SK-N-SH treated with all-trans-retinoic acid at 6 μM for 48 hours (cell line): ENCODE measurements at regions not wholly inside any gene's neighbourhood (a gene's known extent, or its start where the extent isn't known, plus 50 kb on each side); places are given as distances from the start of the nearest gene placed in this dataset.
"Not testable (repeated sequence)": the region's sequence is repeated elsewhere in the genome, so short reads cannot be mapped to it uniquely, and the experiment has no call there.

Experiments used
- ATAC-seq: fragments of 200-7000 bp; cut with Tn5 transposase; 3 replicates; pipeline ENCODE4 v1.9.1; 2020; ENCODE audit warnings: mild to moderate bottlenecking, moderate library complexity
- ARNTL ChIP-seq: fragments of 450-650 bp; formaldehyde crosslinking; IDR thresholded peaks from 2 replicates; pipeline ENCODE4 v1.5.0; 2020; ENCODE audit warnings: low read depth, mild to moderate bottlenecking, moderate library complexity, borderline replicate concordance
- BACH2 ChIP-seq: fragments of 250-450 bp; sonication (Bioruptor Pico); IDR thresholded peaks from 2 replicates; pipeline ENCODE4 v1.9.0; 2021; ENCODE audit warnings: mild to moderate bottlenecking, borderline replicate concordance
- CREB5 ChIP-seq: fragments of 250-450 bp; sonication (Bioruptor Pico); IDR thresholded peaks from 2 replicates; pipeline ENCODE4 v1.5.1; 2020; ENCODE audit warnings: low read depth, mild to moderate bottlenecking, moderate library complexity
- CSDC2 ChIP-seq: fragments of 250-450 bp; sonication (Bioruptor Pico); IDR thresholded peaks from 2 replicates; pipeline ENCODE4 v1.5.0; 2020; ENCODE audit warnings: mild to moderate bottlenecking, moderate library complexity
- CSRNP3 ChIP-seq: fragments of 250-450 bp; sonication (Bioruptor Pico); IDR thresholded peaks from 2 replicates; pipeline ENCODE4 v1.5.1; 2021; ENCODE audit warnings: mild to moderate bottlenecking, moderate library complexity
- ESRRG ChIP-seq: fragments of 250-450 bp; sonication (Bioruptor Pico); IDR thresholded peaks from 2 replicates; pipeline ENCODE4 v1.6.1; 2021; ENCODE audit warnings: mild to moderate bottlenecking
- GLIS3 ChIP-seq: fragments of 250-450 bp; sonication (Bioruptor Pico); IDR thresholded peaks from 2 replicates; pipeline ENCODE4 v1.5.0; 2020; ENCODE audit warnings: mild to moderate bottlenecking, moderate library complexity
- ISL1 ChIP-seq: fragments of 250-450 bp; sonication (Bioruptor Pico); IDR thresholded peaks from 2 replicates; pipeline ENCODE4 v2.1.2; 2022; ENCODE audit warnings: mild to moderate bottlenecking, moderate library complexity
- OSR1 ChIP-seq: fragments of 250-450 bp; sonication (Bioruptor Pico); IDR thresholded peaks from 2 replicates; pipeline ENCODE4 v1.8.0; 2022; ENCODE audit warnings: moderate library complexity, mild to moderate bottlenecking, inconsistent platforms
- PATZ1 ChIP-seq: fragments of 250-450 bp; sonication (Bioruptor Pico); IDR thresholded peaks from 2 replicates; pipeline ENCODE4 v1.8.0; 2020; ENCODE audit warnings: mild to moderate bottlenecking, moderate library complexity, borderline replicate concordance
- POU6F1 ChIP-seq: fragments of 250-450 bp; sonication (Bioruptor Pico); IDR thresholded peaks from 2 replicates; pipeline ENCODE4 v1.8.0; 2021; ENCODE audit warnings: low read depth, mild to moderate bottlenecking, moderate library complexity, borderline replicate concordance
- SNAI2 ChIP-seq: fragments of 250-450 bp; sonication (Bioruptor Pico); IDR thresholded peaks from 2 replicates; pipeline ENCODE4 v1.5.0; 2020; ENCODE audit warnings: mild to moderate bottlenecking, moderate library complexity
- TCF4 ChIP-seq: fragments of 250-450 bp; sonication (Bioruptor Pico); IDR thresholded peaks from 2 replicates; pipeline ENCODE4 v1.8.0; 2021; ENCODE audit warnings: mild to moderate bottlenecking, moderate library complexity, borderline replicate concordance
- TOX ChIP-seq: fragments of 250-450 bp; sonication (Bioruptor Pico); IDR thresholded peaks from 2 replicates; pipeline ENCODE4 v1.8.0; 2021; ENCODE audit warnings: mild to moderate bottlenecking, moderate library complexity, borderline replicate concordance
- TSHZ2 ChIP-seq: fragments of 250-450 bp; sonication (Bioruptor Pico); IDR thresholded peaks from 2 replicates; pipeline ENCODE4 v1.5.0; 2020; ENCODE audit warnings: mild to moderate bottlenecking, moderate library complexity
- ZC3H10 ChIP-seq: fragments of 250-450 bp; sonication (Bioruptor Pico); IDR thresholded peaks from 2 replicates; pipeline ENCODE4 v1.5.1; 2021; ENCODE audit warnings: mild to moderate bottlenecking, moderate library complexity
- ZFP3 ChIP-seq: fragments of 250-450 bp; sonication (Bioruptor Pico); IDR thresholded peaks from 2 replicates; pipeline ENCODE4 v1.5.0; 2020; ENCODE audit warnings: mild to moderate bottlenecking, moderate library complexity
- ZFP30 ChIP-seq: fragments of 450-650 bp; formaldehyde crosslinking; IDR thresholded peaks from 2 replicates; pipeline ENCODE4 v1.5.0; 2022; ENCODE audit warnings: mild to moderate bottlenecking, moderate library complexity
- ZNF565 ChIP-seq: fragments of 450-650 bp; formaldehyde crosslinking; conservative IDR thresholded peaks from 2 replicates; pipeline ENCODE4 v1.5.0; 2020; ENCODE audit warnings: low read depth, mild to moderate bottlenecking, moderate library complexity
- ZNF70 ChIP-seq: fragments of 450-650 bp; formaldehyde crosslinking; IDR thresholded peaks from 2 replicates; pipeline ENCODE4 v1.5.0; 2020; ENCODE audit warnings: mild to moderate bottlenecking, moderate library complexity
- ZNF8 ChIP-seq: fragments of 450-650 bp; formaldehyde crosslinking; IDR thresholded peaks from 2 replicates; pipeline ENCODE4 v1.5.0; 2020; ENCODE audit warnings: mild to moderate bottlenecking, moderate library complexity

GRCh38 chr4:77453911-77454310 is 151.7 kb upstream of the CXCL13 start:
- no peak for TF ChIP-seq OSR1
- TF ChIP-seq ARNTL = no peak
- no peak for TF ChIP-seq ZC3H10 (CRISPR knock-in tag)
- TF ChIP-seq CSDC2 = no peak
- no peak for TF ChIP-seq GLIS3
- TF ChIP-seq ZNF70 (CRISPR knock-in tag) = no peak
- TF ChIP-seq CSRNP3 (CRISPR knock-in tag) = no peak
- no peak for TF ChIP-seq TSHZ2 (CRISPR knock-in tag)
- no peak for TF ChIP-seq POU6F1 (CRISPR knock-in tag)
- no peak for TF ChIP-seq ZFP3 (CRISPR knock-in tag)
- TF ChIP-seq ZNF565 (CRISPR knock-in tag) = no peak
- no peak for TF ChIP-seq SNAI2 (CRISPR knock-in tag)
- TF ChIP-seq ZNF8 = no peak
- no peak for TF ChIP-seq ESRRG
- no peak for TF ChIP-seq PATZ1 (CRISPR knock-in tag)
- TF ChIP-seq, all 23 proteins: peak for 0
- ATAC-seq = no peak

GRCh38 chr4:77454858-77455257 is 150.8 kb upstream of the CXCL13 start:
- TF ChIP-seq ZNF8 (no peak), ESRRG (no peak), TCF4 (no peak), TOX (no peak), BACH2 (CRISPR knock-in tag) (no peak), ZFP30 (CRISPR knock-in tag) (no peak), SNAI2 (CRISPR knock-in tag) (no peak), PATZ1 (CRISPR knock-in tag) (no peak), ISL1 (CRISPR knock-in tag) (no peak), CREB5 (CRISPR knock-in tag) (no peak), ZC3H10 (CRISPR knock-in tag) (no peak)
- TF ChIP-seq, all 23 proteins: peak for 0
- ATAC-seq = no peak

- not testable (repeated sequence) for ATAC-seq
These were observed 141.5 kb upstream of the CXCL13 start for GRCh38 chr4:77464100-77464499.
